WI38 (cell line): ENCODE measurements at regions not wholly inside any gene's neighbourhood (a gene's known extent, or its start where the extent isn't known, plus 50 kb on each side); places are given as distances from the start of the nearest gene placed in this dataset.

Experiments
- H3K4me3 ChIP-seq: 2 replicates; pipeline ENCODE4 v1.5.1; 2011; ENCODE audit warnings: low read depth, mild to moderate bottlenecking, control low read depth, low read length
- CTCF ChIP-seq: IDR thresholded peaks from 2 replicates; pipeline ENCODE4 v1.5.1; 2012; ENCODE audit warnings: low read depth, mild to moderate bottlenecking, control low read depth, low read length

GRCh38 chr16:62638324-62638911 is 602.2 kb upstream of the CDH8 start:
- H3K4me3 ChIP-seq = no peak overlapping the region

GRCh38 chr16:62625326-62625725 is 589.1 kb upstream of the CDH8 start:
- no peak for TF ChIP-seq CTCF
- H3K4me3 ChIP-seq = no peak overlapping the region

More at GRCh38 chr16:62638324-62638911, 602.2 kb upstream of the CDH8 start:
- TF ChIP-seq CTCF = no peak

GRCh38 chr16:62620275-62620674 is 584.0 kb upstream of the CDH8 start:
- no peak for TF ChIP-seq CTCF
- no peak overlapping the region for H3K4me3 ChIP-seq

GRCh38 chr16:62615526-62615925 is 579.3 kb upstream of the CDH8 start:
- no peak for TF ChIP-seq CTCF

GRCh38 chr16:62610291-62610690 is 574.1 kb upstream of the CDH8 start:
- no peak for TF ChIP-seq CTCF
- no peak overlapping the region for H3K4me3 ChIP-seq

More at GRCh38 chr16:62615526-62615925, 579.3 kb upstream of the CDH8 start:
- no peak overlapping the region for H3K4me3 ChIP-seq

GRCh38 chr16:62602790-62603189 is 566.6 kb upstream of the CDH8 start:
- TF ChIP-seq CTCF = no peak
- H3K4me3 ChIP-seq = no peak overlapping the region

- H3K4me3 ChIP-seq = no peak overlapping the region
- TF ChIP-seq CTCF = no peak
Observed at GRCh38 chr16:62597875-62598274, 561.6 kb upstream of the CDH8 start.
